IPS DF 19.7 (cell line): ENCODE measurements at regions not wholly inside any gene's neighbourhood (a gene's known extent, or its start where the extent isn't known, plus 50 kb on each side); places are given as distances from the start of the nearest gene placed in this dataset.

Source experiments
- DNase-seq: peaks from one replicate; pipeline ENCODE4 v3.0.0-alpha.2; 2013; ENCODE audit warnings: low read depth, low spot score

DNA sequence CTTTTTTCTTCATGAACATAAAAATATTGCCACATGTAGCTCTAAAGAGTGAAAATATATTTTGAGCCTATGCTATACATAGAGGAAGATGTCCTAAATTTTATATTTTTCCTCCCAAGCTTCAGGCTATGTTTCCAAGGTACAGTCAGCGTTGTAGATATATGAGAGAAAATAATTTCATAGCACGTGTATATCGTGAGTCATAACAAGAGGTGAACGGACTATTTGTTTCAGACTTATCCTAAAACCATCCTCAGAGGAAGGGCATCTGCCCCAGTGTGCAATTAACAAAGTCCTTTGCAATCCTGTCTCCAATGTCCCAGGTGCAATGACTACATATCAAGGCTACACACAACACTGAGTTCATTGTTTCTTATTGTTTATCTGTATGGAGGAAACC, 177.3 kb upstream of the ARRDC4 start:
- DNase-seq, result no peak

DNA sequence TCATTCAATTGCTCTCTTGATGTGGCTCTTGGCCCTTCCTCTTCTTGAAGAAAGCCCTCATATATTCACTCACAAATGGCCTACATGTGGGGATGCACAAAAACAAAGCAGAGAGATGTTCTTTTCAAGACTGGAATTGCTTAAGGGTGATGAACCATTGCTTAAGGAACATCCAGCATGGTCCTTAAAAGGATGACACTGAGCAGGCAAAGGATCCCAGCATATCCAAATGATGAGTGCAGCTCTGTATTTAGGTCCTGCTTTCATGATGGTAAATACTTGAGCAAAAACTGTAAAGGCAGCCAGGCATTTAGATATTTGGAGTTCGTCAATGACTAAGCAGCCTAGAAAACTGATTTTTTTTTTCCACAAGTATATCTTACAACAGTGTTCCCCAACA, 173.8 kb upstream of the ARRDC4 start:
- DNase-seq, result no peak

DNA sequence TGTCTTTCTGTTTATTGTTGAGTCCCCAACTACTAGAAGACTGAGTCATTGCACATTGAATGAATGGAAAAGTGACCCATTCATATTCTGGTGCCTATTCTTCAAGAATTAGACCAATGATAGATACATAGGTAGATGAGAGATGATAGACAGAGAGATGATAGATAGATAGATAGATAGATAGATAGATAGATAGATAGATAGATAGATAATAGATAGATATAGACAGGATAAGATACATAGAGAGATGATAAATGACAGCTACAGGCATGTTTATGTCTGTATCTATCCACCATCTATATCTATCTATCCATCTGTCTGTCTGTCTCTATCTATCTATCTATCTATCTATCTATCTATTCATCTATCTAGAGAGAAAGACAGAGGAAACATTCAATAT, 170.3 kb upstream of the ARRDC4 start:
- DNase-seq, result no peak

DNA sequence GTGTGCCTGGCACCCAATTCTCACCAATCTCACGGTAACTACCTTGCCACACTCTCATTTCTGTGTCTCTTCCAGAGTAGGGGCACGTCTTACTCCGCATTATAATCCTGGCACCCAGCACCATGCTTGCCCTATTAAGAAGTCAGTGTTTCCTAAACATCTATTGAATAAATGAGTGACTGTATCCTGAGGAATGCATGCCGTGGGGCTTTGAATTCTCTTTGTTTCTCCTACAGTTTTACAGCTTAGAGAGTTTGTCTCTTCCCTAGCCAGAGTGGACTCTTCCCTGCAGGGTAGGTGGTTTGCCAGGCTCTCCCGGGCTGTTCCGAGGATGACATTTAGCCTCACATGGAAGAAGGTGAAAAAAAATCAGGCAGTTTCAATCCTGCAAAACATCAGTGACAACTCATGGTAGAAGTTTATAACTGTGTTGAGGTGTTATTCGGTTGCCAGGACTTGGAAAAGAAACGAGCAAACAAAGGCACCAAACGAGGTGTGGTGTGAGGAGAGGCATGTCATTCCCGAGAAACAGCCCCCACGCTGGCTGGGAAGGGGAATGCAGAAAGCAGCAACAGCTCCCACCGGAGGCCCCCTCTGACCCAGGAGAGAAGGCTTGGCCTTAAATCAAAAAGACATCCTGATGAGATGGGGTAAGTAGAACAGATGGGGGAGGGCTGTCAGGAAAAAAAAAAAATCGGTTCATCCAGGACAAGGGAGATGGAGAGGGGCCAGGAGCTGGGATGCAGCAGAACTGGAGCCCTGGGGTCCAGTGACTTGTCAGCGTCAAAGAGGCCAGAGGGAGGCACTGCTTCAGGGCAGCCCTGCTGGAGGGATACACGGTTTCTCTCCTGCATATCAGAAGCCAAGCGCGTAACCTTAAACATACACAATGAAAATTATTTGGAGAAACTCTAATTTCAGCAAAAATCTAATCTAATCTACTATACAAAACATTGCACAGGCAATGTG, 168.4 kb upstream of the ARRDC4 start:
- DNase-seq, result no peak

DNA sequence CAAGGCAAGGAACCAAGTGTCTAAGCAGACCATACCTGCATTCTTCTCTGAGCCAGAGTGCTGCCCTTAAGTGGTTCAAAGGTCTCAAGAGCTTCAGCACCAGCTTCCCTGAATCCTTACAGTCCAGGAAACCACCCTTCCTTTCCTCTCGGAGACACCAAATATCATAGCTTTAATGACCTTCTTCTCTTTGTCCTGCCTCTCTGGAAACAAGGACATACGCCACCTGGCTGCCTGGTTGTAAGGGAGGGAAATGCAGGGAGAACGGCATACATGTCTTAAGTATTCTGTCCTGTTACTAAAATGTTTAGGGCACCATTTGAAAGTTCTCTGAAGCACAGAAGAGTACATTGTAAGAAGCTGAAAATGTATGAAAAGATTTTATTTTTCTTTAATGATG, 155.6 kb upstream of the ARRDC4 start:
- DNase-seq, result no peak

DNA sequence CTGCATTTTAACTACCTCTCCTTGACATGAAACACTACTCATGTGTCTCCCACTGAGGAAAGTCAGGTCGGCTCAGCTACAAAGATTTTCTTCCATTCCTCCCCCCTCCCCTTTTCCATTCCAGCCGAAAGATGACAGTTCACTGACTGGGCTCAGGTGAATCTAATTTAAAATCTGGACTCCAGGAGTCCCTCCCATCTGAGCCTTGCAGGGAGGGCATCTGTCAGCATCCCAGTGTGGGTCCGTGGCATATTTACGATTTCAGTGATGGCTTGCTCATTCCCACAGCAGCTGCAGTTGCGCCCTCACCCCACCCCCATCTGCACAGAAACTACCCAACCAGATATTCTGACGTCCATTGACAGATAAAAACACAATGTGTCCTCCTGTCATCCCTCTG, 153.7 kb upstream of the ARRDC4 start:
- no peak for DNase-seq

DNA sequence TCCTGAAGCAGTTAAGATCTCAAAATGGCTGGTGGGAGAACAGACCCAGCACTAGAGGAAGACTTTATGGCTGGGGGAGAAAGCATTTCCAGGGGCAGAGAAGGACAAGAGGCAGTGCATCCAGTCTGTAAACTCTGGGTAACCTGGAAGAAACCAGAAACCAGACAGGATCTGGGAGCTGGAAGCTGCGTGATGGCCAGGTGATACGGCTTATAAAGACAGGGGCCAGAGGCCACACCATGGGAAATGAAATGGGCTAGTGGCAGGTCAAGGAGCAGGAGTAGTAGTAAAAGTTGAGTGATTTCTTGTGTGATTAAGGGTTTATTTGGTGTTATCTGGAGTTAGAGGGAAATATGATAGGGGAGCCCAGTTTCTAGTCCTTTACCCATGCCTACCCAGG, 144.7 kb upstream of the ARRDC4 start:
- DNase-seq, result no peak

DNA sequence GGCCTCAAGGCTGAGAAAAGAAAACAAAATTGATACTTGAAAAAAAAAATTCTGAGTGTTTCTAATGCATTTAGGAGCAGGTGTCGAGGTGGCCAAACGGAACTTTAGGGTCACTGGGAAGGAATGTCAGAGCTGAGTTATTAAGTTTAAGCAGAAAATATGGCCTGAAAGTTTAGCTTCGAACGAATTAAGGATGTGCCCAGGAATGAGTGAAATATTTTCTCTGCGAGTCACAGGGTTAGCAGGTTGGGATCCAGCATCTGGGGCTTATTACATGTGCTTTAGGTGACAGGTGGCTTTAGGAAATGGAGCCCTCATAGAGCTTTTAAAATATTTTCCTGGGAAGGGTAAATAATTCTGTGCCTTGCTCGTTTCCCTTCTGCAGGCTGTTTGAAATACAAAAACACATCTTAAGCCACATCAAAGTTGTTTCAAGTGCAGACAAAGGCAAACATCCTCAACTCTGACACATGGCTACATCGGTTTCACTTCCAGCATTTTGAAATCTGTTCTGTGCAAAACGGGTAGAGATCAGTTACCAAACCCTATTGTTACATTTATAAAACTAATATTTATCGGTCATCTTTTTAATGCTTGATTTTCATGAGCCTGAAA, 143.1 kb upstream of the ARRDC4 start:
- DNase-seq, result no peak

DNA sequence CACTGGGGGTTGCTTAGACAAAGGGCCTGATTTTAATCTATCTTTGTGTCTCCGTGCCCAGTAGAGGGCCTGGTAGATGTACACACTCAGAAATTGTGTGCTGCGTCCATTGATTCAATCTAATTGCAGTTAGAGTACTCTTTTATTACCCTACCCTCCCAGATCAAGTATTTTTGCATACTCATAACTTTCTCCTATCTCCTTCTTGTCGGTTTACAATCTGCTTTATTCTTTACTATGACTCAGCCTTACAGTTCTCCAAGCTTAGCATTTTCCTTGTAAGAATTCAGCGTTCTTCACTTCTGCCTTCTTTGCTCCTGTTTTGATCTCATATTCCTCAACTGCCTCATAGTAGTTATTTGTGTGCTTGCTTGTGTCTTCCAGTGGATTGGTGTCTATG, 124.5 kb upstream of the ARRDC4 start:
- no peak for DNase-seq

DNA sequence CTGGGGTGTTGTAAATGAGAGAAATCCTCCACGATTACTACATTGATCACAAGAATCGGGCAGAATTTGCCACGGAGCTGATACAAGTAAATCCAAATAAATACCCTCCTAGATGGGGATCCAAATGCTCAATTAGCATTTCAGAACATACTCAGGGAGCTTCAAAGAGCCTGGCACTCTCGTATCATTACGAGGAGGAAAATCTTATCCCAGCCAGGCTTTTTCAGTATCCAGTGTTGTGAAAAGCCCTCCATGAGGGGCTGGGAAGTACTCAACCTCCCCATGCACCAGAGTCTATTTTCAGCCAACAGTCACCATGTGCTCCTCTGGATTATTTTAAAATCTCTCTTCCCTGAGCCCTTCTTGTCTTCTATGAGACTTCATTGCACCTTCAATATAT, 122.6 kb upstream of the ARRDC4 start:
- no peak for DNase-seq

DNA sequence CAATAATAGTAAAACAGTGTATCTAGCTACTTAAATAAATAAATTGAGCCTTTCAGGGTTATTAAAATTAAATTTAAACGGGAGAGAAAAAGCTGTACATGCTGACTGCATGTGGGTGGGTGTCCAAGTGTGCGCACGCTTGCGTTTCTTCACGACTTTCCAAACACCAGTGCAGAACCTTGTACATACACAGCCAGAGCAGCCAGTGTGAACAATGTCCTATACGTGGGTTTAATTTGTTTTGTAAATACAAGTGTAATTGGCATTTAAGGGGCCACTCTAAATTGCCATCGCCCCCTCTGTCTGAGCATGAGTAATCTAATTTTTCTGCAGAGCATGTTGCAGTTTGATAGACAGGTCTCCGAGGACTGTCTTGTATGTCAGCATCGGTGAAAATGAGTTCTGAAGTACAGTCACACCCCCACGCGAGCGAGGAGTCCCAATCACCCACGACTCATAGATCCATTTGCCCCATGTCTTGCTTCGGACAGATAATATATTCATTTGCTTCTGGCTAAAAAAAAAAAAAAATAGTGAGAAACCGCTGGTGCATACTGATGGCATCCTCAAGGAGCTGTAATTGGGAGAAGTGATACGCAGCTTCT, 121.8 kb upstream of the ARRDC4 start:
- DNase-seq, result no peak

DNA sequence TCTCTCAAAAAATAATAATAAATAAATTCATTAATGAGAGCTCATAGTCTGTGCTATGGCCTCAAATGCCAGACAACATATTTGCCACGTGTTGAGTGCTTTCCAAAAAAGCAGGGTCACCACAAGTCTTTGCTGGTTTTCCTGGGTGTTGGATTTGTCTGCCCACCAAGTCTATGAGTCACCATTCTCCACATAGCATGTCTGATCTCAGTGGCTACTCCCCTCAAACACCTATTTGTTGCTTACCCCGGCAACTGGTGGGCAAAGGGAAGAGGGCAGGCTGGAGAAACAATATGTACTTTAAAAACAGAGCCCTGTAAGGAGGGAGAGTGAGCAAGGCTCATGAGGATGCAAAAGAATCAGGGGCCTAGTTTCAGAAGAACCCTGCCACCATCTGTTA, 120.0 kb upstream of the ARRDC4 start:
- DNase-seq, result no peak

DNA sequence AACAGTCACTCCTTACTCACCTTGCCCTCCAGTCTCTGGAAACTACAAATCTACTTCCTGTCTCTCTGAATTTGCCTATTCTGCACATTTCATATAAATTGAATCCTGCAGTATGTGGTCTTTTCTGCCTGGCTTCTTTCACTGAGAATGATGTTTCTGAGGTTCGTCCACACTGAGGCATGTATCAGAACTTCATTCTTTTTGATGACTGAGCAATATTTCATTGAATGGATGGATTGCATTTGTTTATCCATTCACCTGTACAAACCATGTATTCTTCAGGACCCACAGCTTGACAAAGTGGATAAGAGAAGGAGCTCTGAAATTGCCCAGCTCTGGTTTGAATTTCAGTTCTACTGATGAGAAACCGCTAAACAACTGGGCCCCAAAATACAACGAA, 118.9 kb upstream of the ARRDC4 start:
- no peak for DNase-seq

DNA sequence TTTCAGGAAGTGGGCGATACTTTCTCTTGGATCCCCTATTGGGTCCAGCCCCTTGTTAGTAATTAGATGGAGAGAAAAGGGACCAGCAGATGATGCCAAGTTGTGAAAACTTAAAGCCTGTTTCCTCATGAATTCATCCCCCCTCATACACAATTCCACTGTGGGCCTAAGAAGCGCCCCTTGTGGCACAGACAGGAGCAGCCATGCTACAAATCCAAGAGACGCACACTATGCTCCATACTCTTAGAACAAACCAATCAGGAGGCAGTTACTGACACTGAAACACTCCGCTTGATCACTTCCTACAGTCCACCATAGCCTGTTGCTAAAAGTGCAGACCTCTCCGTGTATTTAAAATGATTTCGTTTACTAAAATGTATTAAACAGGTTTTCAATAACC, 111.3 kb upstream of the ARRDC4 start:
- DNase-seq, result no peak

DNA sequence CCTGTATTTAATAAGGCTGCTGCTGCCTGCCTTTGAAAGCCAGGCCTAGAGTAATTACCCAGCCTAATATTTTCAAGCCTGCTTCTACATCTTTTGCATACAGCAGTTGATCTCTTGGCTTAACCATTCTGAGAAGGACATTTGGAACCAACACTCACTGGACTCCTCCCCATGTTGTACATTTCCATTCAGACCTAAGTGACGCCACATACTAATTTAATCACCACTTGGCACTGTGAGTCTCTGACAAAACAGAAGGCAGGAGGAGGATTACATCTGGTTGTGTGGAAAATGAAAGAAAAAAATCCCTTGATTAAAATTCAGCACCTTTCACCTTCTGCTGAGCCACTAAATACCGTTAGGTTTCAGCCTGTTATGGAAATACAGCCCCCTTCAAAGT, 102.2 kb upstream of the ARRDC4 start:
- DNase-seq, result no peak

DNA sequence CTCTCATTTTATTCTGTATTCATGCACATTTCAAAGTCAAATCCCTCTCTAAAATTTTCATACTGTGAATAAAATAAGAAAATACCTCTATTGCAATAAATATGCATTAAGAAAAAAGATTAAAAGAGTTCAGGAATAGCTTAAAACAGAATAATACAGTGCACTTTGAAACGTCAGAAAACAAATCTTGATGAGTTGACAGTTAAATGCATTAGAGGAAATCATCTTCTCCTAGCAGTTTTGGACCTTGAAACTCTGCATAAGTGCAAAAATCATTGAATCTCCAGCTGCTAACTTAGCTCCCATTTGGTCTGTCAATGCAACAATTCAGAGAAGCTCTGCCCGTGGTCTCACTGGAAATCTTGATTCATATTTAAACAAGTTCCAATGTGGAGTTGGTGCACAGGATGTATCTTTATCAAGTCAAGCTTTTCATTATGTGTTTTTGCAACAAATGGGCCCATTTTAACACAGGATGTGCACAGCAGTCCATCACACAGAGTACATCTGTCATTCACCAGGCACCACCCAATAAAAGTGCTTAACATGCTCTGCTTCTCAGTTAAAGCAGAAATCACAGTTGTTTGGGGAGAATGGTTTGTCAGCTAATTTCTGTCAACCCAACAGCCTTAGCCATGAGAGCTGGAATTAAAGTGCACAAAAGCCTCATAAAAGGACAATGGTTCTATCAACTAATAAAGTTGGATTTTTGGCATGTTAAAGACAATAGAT, 98.8 kb upstream of the ARRDC4 start:
- no peak for DNase-seq

DNA sequence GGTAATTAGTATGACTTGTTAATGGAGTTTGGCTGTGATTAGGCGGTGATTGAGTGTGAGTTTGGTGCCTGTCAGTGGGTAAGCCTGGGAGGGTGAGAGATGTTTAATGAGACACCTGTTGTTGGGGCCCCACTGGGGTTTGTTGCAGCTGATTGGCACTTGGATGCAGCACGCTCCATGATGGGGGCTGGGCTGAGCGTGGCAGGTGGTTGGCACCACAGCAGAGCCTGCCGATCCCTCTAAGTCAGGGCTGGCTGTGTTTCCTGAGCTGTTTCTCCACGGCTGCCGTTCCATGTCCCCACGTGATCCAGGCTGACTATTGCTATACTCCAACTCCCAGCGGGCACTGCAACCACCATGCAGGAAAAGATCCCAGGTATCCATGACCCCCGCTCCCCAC, 93.5 kb upstream of the ARRDC4 start:
- no peak for DNase-seq

DNA sequence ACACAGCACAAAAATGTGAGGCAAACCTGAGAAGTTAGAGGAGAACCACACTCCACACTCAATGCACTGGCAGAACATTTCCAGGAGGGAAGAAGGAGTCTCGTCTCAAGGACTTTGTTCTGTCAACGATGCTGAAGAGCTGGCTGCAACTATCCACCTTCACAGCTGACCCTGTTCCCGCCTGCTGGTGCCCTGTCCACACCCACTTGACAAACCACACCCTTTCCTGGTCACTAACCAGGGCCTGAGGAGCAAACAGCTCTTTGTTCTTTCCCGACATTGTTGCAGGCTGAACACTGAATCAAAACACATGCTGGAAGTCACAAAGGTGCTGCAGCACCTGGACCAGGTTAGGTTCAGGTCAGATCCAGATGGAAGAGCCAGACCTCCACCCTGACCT, 92.6 kb upstream of the ARRDC4 start:
- no peak for DNase-seq

DNA sequence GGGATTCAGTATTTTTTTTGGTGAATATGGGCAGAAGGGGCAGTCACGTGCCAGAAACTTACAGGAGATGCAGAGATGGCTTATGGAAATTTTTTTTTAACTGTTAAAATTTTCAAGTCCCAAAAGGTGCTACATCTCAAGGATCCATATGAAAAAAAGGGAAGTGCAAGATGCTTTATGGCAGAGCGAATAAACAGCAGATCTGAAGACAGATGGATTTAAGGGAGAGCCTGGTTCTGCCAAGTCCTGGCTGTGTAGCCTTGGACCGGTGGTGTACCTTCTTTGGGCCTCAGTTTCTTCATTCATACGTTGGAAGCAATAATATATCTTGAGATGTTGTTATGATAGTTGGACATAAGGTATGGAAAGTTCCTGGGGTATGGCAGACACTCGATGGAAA, 91.5 kb upstream of the ARRDC4 start:
- no peak for DNase-seq

DNA sequence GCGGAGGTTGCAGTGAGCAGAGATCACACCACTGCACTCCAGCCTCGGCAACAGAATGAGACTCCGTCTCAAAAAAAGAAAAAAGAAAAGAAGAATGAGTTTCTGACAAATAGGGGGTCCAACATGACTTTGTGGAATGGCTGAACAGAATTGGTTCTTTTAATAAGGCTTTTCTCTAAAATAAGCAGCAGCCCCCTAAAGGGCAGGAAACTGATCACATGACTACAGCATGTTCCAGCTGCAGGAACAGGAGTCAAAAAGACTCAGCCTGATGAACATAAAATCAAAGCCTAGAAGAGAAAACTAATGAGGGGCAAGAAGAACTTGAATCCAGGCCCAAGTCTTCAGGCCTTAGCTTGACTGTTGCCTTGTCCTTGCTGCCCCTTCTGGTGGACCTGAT, 89.7 kb upstream of the ARRDC4 start:
- no peak for DNase-seq

DNA sequence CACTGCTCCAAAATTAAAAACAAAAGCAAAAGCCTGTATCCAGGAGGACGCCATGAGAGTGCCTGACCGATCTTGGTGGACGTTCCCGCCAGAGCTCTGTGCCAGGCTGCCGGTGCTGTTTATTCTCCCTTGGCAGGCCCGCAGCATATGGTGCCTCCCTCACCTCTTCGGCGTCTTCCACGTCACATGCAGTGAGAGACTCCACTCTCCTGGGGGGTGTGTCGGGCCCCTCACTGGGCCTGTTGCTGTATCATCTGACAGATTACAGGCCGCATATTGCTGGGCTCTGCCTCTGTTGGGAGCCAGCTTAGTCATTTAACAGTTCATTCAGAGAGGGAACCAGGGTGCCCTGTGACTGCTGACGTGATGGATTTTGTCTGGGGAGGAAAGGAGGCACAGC, 86.4 kb upstream of the ARRDC4 start:
- DNase-seq, result no peak

DNA sequence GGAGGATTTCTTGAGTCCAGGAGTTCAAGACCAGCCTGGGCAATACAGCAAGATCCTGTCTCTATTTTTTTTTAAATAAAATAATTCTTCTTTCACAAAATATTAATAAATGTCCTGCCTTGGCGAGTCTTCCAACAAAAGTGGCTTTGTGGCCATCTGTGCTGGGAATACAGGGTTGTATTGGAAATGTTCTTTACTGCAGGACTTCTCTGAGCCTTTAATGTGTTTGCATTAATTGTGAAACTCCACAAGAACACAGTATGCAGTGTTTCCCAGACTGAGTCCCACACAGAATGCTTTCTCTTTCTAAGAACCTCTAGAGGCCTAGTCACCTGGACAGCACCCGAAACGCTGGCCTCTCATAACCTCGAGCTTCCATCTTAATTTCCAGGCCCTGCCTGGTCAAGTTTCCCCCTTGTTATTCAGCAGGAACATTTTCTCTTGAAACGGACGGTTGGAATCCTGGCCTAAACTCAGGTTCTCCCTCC, 85.4 kb upstream of the ARRDC4 start:
- DNase-seq, result no peak
